Fibroblast of lung (primary cell): ENCODE measurements at regions not wholly inside any gene's neighbourhood (a gene's known extent, or its start where the extent isn't known, plus 50 kb on each side); places are given as distances from the start of the nearest gene placed in this dataset.

Source experiments
- DNase-seq, 2 donors: peaks; one replicate each; pipeline versions ENCODE4 v3.0.0 to v3.0.0-alpha.2; 2010; ENCODE audit warnings: low read depth in 2 of 2
- H2AFZ ChIP-seq: 2 replicates; pipeline ENCODE4 v1.5.1; 2012; ENCODE audit warnings: low read length, control low read depth, inconsistent platforms
- H3K27ac ChIP-seq: 2 replicates; pipeline ENCODE4 v1.5.1; 2011; ENCODE audit warnings: low read length, control low read depth; ENCODE audit not compliant: insufficient read depth
- H3K27me3 ChIP-seq: 2 replicates; pipeline ENCODE4 v1.5.1; 2011; ENCODE audit warnings: mild to moderate bottlenecking, low read length; ENCODE audit not compliant: control insufficient read depth, insufficient read depth
- H3K36me3 ChIP-seq: 2 replicates; pipeline ENCODE4 v1.5.1; 2011; ENCODE audit warnings: low read length; ENCODE audit not compliant: control insufficient read depth, insufficient read depth
- H3K4me1 ChIP-seq: 2 replicates; pipeline ENCODE4 v1.5.1; 2011; ENCODE audit warnings: low read length; ENCODE audit not compliant: control insufficient read depth, insufficient read depth; ENCODE audit errors: extremely low read depth
- H3K4me2 ChIP-seq: 2 replicates; pipeline ENCODE4 v1.5.1; 2011; ENCODE audit warnings: low read length, control low read depth; ENCODE audit not compliant: insufficient read depth; ENCODE audit errors: extremely low read depth
- H3K4me3 ChIP-seq, 4 experiments: fragments of 200-600 bp in 1 of 4; sonication (generic) in 1 of 4; replicated peaks in 1 of 4; 2 replicates each; pipeline ENCODE4 v1.5.1; 2011 to 2016; ENCODE audit warnings: low read length in 4 of 4, low read depth in 3 of 4, mild to moderate bottlenecking in 3 of 4, control low read depth in 2 of 4, inconsistent platforms in 1 of 4, mixed read lengths in 1 of 4; ENCODE audit not compliant: insufficient read depth in 1 of 4; ENCODE audit errors: control extremely low read depth in 1 of 4
- H3K79me2 ChIP-seq: 2 replicates; pipeline ENCODE4 v1.5.1; 2012; ENCODE audit warnings: mild to moderate bottlenecking, low read length, inconsistent platforms; ENCODE audit not compliant: control insufficient read depth, insufficient read depth
- H3K9ac ChIP-seq: 2 replicates; pipeline ENCODE4 v1.5.1; 2011; ENCODE audit warnings: mild to moderate bottlenecking, low read length, control low read depth; ENCODE audit not compliant: insufficient read depth
- H3K9me3 ChIP-seq: 2 replicates; pipeline ENCODE4 v1.5.1; 2012; ENCODE audit warnings: low read depth, low read length; ENCODE audit not compliant: control insufficient read depth, insufficient read depth
- H4K20me1 ChIP-seq: 2 replicates; pipeline ENCODE4 v1.5.1; 2011; ENCODE audit warnings: low read length; ENCODE audit not compliant: control insufficient read depth, insufficient read depth; ENCODE audit errors: extremely low read depth
- CTCF ChIP-seq, 2 donors: IDR thresholded peaks in 1 of 2; conservative IDR thresholded peaks in 1 of 2; 1 replicate in 1 of 2; 2 replicates in 1 of 2; pipeline ENCODE4 v1.5.1; 2011 to 2012; ENCODE audit warnings: low read length in 2 of 2, control low read depth in 1 of 2, inconsistent platforms in 1 of 2, low read depth in 1 of 2, mild to moderate bottlenecking in 1 of 2
- EZH2 ChIP-seq: IDR thresholded peaks from 2 replicates; pipeline ENCODE4 v1.5.1; 2012; ENCODE audit warnings: low read length, control low read depth, mild to moderate bottlenecking; ENCODE audit errors: missing control alignments

GRCh38 chr11:110908401-110909105, 196.3 kb upstream of the ARHGAP20 start:
- H3K27ac ChIP-seq, result peak overlapping the region; percentile 79
- H3K9ac ChIP-seq, result no peak overlapping the region
- H3K36me3 ChIP-seq, result no peaks in the 10 kb centered on the region
- H3K9me3 ChIP-seq, result no peaks in the 10 kb centered on the region
- peak; percentile 73 to 97 for DNase-seq
- TF ChIP-seq EZH2, result no peak
- no peak for TF ChIP-seq CTCF (conservative IDR thresholded peaks at IDR 0.05 in 1 of 2, IDR thresholded peaks at IDR 0.05 in 1 of 2; ENCODE audit: low read depth in 1 of 2, low read length in 2 of 2)
- no peaks in the 10 kb centered on the region for H3K79me2 ChIP-seq
- no peaks in the 10 kb centered on the region for H4K20me1 ChIP-seq
- H3K4me1 ChIP-seq, result peaks cover 12% of the 10 kb centered on the region
- peak overlapping the region; percentile 7 for H3K4me2 ChIP-seq
- H3K27me3 ChIP-seq, result no peaks in the 10 kb centered on the region
- no peak overlapping the region for H2AFZ ChIP-seq
- no peak overlapping the region for H3K4me3 ChIP-seq

- no peaks in the 10 kb centered on the region for H3K36me3 ChIP-seq
- H3K79me2 ChIP-seq, result no peaks in the 10 kb centered on the region
- H3K27me3 ChIP-seq, result no peaks in the 10 kb centered on the region
- no peak overlapping the region for H3K9ac ChIP-seq
- H3K9me3 ChIP-seq, result no peaks in the 10 kb centered on the region
- H3K4me3 ChIP-seq, result no peak overlapping the region
- TF ChIP-seq CTCF (conservative IDR thresholded peaks at IDR 0.05 in 1 of 2, IDR thresholded peaks at IDR 0.05 in 1 of 2; ENCODE audit: low read depth in 1 of 2, low read length in 2 of 2) (no peak), EZH2 (no peak)
- H3K4me1 ChIP-seq, result peaks cover 12% of the 10 kb centered on the region
- H3K27ac ChIP-seq, result peak overlapping the region; percentile 79
- no peak overlapping the region for H2AFZ ChIP-seq
- H4K20me1 ChIP-seq, result no peaks in the 10 kb centered on the region
- peak; percentile 94 to 99 for DNase-seq
- H3K4me2 ChIP-seq, result peak overlapping the region; percentile 33
These were observed 195.4 kb upstream of the ARHGAP20 start for GRCh38 chr11:110907629-110908028.

- Histone ChIP-seq H3K9ac (no peak overlapping the region), H3K36me3 (no peaks in the 10 kb centered on the region), H3K9me3 (no peaks in the 10 kb centered on the region), H4K20me1 (no peaks in the 10 kb centered on the region), H3K4me2 (no peak overlapping the region), H3K27ac (no peak overlapping the region), H3K4me3 (no peak overlapping the region), H3K4me1 (peaks cover 10% of the 10 kb centered on the region), H2AFZ (no peak overlapping the region), H3K79me2 (no peaks in the 10 kb centered on the region), H3K27me3 (no peaks in the 10 kb centered on the region)
- no peak for TF ChIP-seq CTCF (conservative IDR thresholded peaks at IDR 0.05 in 1 of 2, IDR thresholded peaks at IDR 0.05 in 1 of 2; ENCODE audit: low read depth in 1 of 2, low read length in 2 of 2)
- TF ChIP-seq EZH2, result no peak
- DNase-seq, result peak; percentile 65 to 87
These were observed 191.6 kb upstream of the ARHGAP20 start for GRCh38 chr11:110903830-110904229.
